HCT116 (cell line): ENCODE measurements at regions not wholly inside any gene's neighbourhood (a gene's known extent, or its start where the extent isn't known, plus 50 kb on each side); places are given as distances from the start of the nearest gene placed in this dataset.

Experiments
- ATAC-seq: fragments of 200-7000 bp; cut with Tn5 transposase; 2 replicates; pipeline ENCODE4 v1.9.1; 2020; ENCODE audit warnings: mild to moderate bottlenecking, moderate library complexity
- BruUV-seq: library from RNA; stranded (reverse); fragments of 400-500 nt; replicated peaks from 2 replicates; lab custom pipeline; 2021; lab: Mats Ljungman, UMichigan
- CTCF ChIA-PET: fragments of 300-600 bp; sonication (Branson Sonifier 250); formaldehyde crosslinking; loops from one replicate; lab custom pipeline; 2021; ENCODE audit warnings: antibody characterized with exemption; lab: Charles Lee
- POLR2A ChIA-PET: fragments of 300-600, 350-600 bp; sonication (Branson Sonifier 250); formaldehyde crosslinking; loops from one replicate; lab custom pipeline; 2021; ENCODE audit warnings: antibody characterized with exemption; lab: Charles Lee
- RAD21 ChIA-PET, 2 experiments: fragments of 300-600 bp; sonication (Branson Sonifier 250); formaldehyde crosslinking; loops; one replicate each; lab custom pipeline; 2023; ENCODE audit warnings: low total read pairs in 2 of 2; ENCODE audit not compliant: uncharacterized antibody in 2 of 2, unreplicated experiment in 2 of 2, low non-redundant PET in 1 of 2; lab: Charles Lee
- DNase-seq: peaks from one replicate; pipeline ENCODE4 v3.0.0-alpha.2; 2010; ENCODE audit warnings: low read depth, low spot score
- H2AFZ ChIP-seq: fragments of 200-600 bp; shearing (Covaris generic), sonication (generic); 2 replicates; pipeline ENCODE4 v1.6.1; 2017; ENCODE audit warnings: low read depth, mixed run types, mixed read lengths, antibody characterized with exemption, low read length; ENCODE audit not compliant: poor library complexity, severe bottlenecking
- H3K27ac ChIP-seq: 2 replicates; pipeline ENCODE4 v1.5.1; 2012; ENCODE audit warnings: low read depth, low read length
- H3K27me3 ChIP-seq: fragments of 200-600 bp; sonication (generic); 2 replicates; pipeline ENCODE4 v1.6.1; 2016; ENCODE audit warnings: mixed run types, low read length, mixed read lengths; ENCODE audit not compliant: insufficient read depth
- H3K36me3 ChIP-seq, 2 experiments: fragments of 200-500 bp in 1 of 2; fragments of 200-600 bp in 1 of 2; sonication (Bioruptor generic) in 1 of 2; sonication (generic) in 1 of 2; 2 replicates each; pipeline versions ENCODE4 v1.5.1 to v1.6.1; 2014 to 2016; ENCODE audit warnings: low read length in 2 of 2, inconsistent platforms in 1 of 2, mixed read lengths in 1 of 2, mixed run types in 1 of 2; ENCODE audit not compliant: insufficient read depth in 2 of 2, control insufficient read depth in 1 of 2
- H3K4me1 ChIP-seq, 2 experiments: fragments of 200-600 bp in 1 of 2; sonication (generic) in 1 of 2; 2 replicates each; pipeline versions ENCODE4 v1.5.1 to v1.6.1; 2012 to 2017; ENCODE audit warnings: low read length in 2 of 2, inconsistent platforms in 1 of 2, mild to moderate bottlenecking in 1 of 2, mixed read lengths in 1 of 2, mixed run types in 1 of 2, moderate library complexity in 1 of 2; ENCODE audit not compliant: insufficient read depth in 2 of 2, control insufficient read depth in 1 of 2
- H3K4me2 ChIP-seq: fragments of 200-600 bp; sonication (generic); 2 replicates; pipeline ENCODE4 v1.6.1; 2017; ENCODE audit warnings: mixed run types, low read length, mixed read lengths
- H3K4me3 ChIP-seq, 2 experiments: fragments of 200-600 bp in 1 of 2; sonication (generic) in 1 of 2; replicated peaks in 1 of 2; 2 replicates each; pipeline ENCODE4 v1.5.1; 2011 to 2016; ENCODE audit warnings: low read length in 2 of 2, control low read depth in 1 of 2, low read depth in 1 of 2, mild to moderate bottlenecking in 1 of 2, mixed read lengths in 1 of 2, mixed run types in 1 of 2
- H3K79me2 ChIP-seq: fragments of 200-600 bp; sonication (generic); 2 replicates; pipeline ENCODE4 v1.6.1; 2017; ENCODE audit warnings: mild to moderate bottlenecking, mixed run types, low read length, moderate library complexity, mixed read lengths; ENCODE audit not compliant: insufficient read depth
- H3K9ac ChIP-seq: fragments of 200-600 bp; sonication (generic); 2 replicates; pipeline ENCODE4 v1.6.1; 2016; ENCODE audit warnings: low read length, mixed read lengths
- H3K9me2 ChIP-seq: fragments of 200-600 bp; sonication (generic), shearing (Covaris generic); 2 replicates; pipeline ENCODE4 v1.6.1; 2017; ENCODE audit warnings: mixed run types, mild to moderate bottlenecking, moderate library complexity; ENCODE audit not compliant: insufficient read depth
- H3K9me3 ChIP-seq, 2 experiments: fragments of 200-500 bp in 1 of 2; fragments of 200-600 bp in 1 of 2; sonication (Bioruptor generic) in 1 of 2; sonication (generic) in 1 of 2; 2 replicates each; pipeline ENCODE4 v1.6.1; 2014 to 2017; ENCODE audit warnings: low read length in 2 of 2, mixed read lengths in 2 of 2, inconsistent platforms in 1 of 2, low read depth in 1 of 2, mild to moderate bottlenecking in 1 of 2, mixed run types in 1 of 2, moderate library complexity in 1 of 2; ENCODE audit not compliant: control insufficient read depth in 1 of 2, insufficient read depth in 1 of 2
- H4K20me1 ChIP-seq: fragments of 200-600 bp; sonication (generic), shearing (Covaris generic); 2 replicates; pipeline ENCODE4 v1.6.1; 2017; ENCODE audit warnings: mixed run types, mild to moderate bottlenecking, moderate library complexity; ENCODE audit not compliant: insufficient read depth
- ATF3 ChIP-seq: IDR thresholded peaks from 2 replicates; pipeline ENCODE4 v1.6.1; 2012
- CBX3 ChIP-seq: IDR thresholded peaks from 2 replicates; pipeline ENCODE4 v1.6.1; 2012; ENCODE audit warnings: low read depth
- CTCF ChIP-seq, 3 experiments: fragments of 200-600 bp in 1 of 3; sonication (generic) in 1 of 3; IDR thresholded peaks in 2 of 3; conservative IDR thresholded peaks in 1 of 3; 2 replicates each; pipeline ENCODE4 v1.5.1; 2012 to 2017; ENCODE audit warnings: low read depth in 2 of 3, low read length in 2 of 3, antibody characterized with exemption in 1 of 3, borderline replicate concordance in 1 of 3, control low read depth in 1 of 3, mild to moderate bottlenecking in 1 of 3, mixed read lengths in 1 of 3, mixed run types in 1 of 3, moderate library complexity in 1 of 3; ENCODE audit not compliant: insufficient read depth in 1 of 3
- EGR1 ChIP-seq: IDR thresholded peaks from 2 replicates; pipeline ENCODE4 v1.6.1; 2012; ENCODE audit warnings: low read depth
- JUND ChIP-seq: IDR thresholded peaks from 2 replicates; pipeline ENCODE4 v1.6.1; 2012
- POLR2A ChIP-seq: IDR thresholded peaks from 2 replicates; pipeline ENCODE4 v1.7.0; 2011; ENCODE audit warnings: borderline replicate concordance; ENCODE audit not compliant: insufficient read depth, insufficient read length; ENCODE audit errors: extremely low read depth
- POLR2AphosphoS5 ChIP-seq: IDR thresholded peaks from 2 replicates; pipeline ENCODE4 v1.6.1; 2011; ENCODE audit warnings: mild to moderate bottlenecking, low read depth, low read length, moderate library complexity
- SIN3A ChIP-seq: IDR thresholded peaks from 2 replicates; pipeline ENCODE4 v1.6.1; 2012; ENCODE audit warnings: low read depth
- SRF ChIP-seq: IDR thresholded peaks from 2 replicates; pipeline ENCODE4 v1.6.1; 2012; ENCODE audit warnings: low read depth
- ZBTB33 ChIP-seq: IDR thresholded peaks from 2 replicates; pipeline ENCODE4 v1.6.1; 2011; ENCODE audit warnings: mild to moderate bottlenecking, low read length, moderate library complexity; ENCODE audit not compliant: insufficient replicate concordance; ENCODE audit errors: extremely low read depth
- ZNF274 ChIP-seq: fragments of 200-500 bp; sonication (Bioruptor generic); IDR thresholded peaks from 2 replicates; pipeline ENCODE4 v1.6.1; 2014; ENCODE audit warnings: mild to moderate bottlenecking, low read depth, low read length, inconsistent platforms
- intact Hi-C: fragments of 100-400 bp; cut with micrococcal nuclease; formaldehyde crosslinking; loops from 2 replicates; pipeline ENCODE4 v1.10.0; 2022
- TF ChIP-seq, protein P1 (sequence below): IDR thresholded peaks from 2 replicates; pipeline ENCODE4 v1.6.1; 2012
- TF ChIP-seq, protein P2 (sequence below): IDR thresholded peaks from 2 replicates; pipeline ENCODE4 v1.6.1; 2012; ENCODE audit warnings: low read depth

DNA sequence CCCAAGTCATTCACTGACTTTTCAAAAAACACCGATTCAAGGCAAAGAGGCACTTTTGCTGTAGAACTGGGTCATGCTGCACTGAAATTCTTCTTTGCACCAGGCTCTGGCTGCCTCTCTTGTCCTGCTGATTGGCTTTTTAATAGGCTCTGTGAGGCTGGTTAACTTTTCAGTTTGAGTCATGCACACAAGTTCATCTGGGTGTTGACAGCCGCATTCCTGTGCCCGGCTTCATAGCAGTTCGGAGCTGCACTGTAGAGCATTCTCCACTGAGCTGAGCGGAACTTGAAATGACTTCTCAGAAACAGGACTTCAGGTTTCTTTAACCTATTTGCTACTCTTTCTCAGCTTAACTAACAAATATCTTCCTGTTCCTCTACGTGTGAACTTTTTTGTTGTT lies 978.3 kb downstream of the UQCRFS1 start:
- Histone ChIP-seq H4K20me1 (no peaks in the 10 kb centered on the region), H3K79me2 (no peaks in the 10 kb centered on the region), H3K9me2 (no peaks in the 10 kb centered on the region), H3K36me3 (no peaks in the 10 kb centered on the region), H3K27ac (no peak overlapping the region), H3K27me3 (no peaks in the 10 kb centered on the region), H3K9me3 (peaks cover 15 to 43% of the 10 kb centered on the region in 2 experiments; a peak in 2 of 4 replicates), H3K4me3 (no peak overlapping the region), H3K9ac (no peak overlapping the region), H2AFZ (no peak overlapping the region), H3K4me1 (no peaks in the 10 kb centered on the region), H3K4me2 (no peak overlapping the region)
- ATAC-seq, result no peak
- ChIA-PET RAD21 (no interaction called here), POLR2A (no interaction called here), CTCF (no interaction called here)
- TF ChIP-seq CBX3, result no peak
- no peak for TF ChIP-seq ZNF274
- no peak for TF ChIP-seq POLR2AphosphoS5
- TF ChIP-seq EGR1, result no peak
- TF ChIP-seq CTCF (IDR thresholded peaks at IDR 0.05 in 2 of 3, conservative IDR thresholded peaks at IDR 0.05 in 1 of 3; ENCODE audit: borderline replicate concordance in 1 of 3, insufficient read depth in 1 of 3, low read depth in 2 of 3, low read length in 2 of 3), result no peak
- TF ChIP-seq SIN3A, result no peak
- TF ChIP-seq ATF3, result no peak
- TF ChIP-seq, protein P1, sequence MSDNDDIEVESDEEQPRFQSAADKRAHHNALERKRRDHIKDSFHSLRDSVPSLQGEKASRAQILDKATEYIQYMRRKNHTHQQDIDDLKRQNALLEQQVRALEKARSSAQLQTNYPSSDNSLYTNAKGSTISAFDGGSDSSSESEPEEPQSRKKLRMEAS, result no peak
- no peak for DNase-seq
- no TSS peak for BruUV-seq
- intact Hi-C loops, result no loop called here

DNA sequence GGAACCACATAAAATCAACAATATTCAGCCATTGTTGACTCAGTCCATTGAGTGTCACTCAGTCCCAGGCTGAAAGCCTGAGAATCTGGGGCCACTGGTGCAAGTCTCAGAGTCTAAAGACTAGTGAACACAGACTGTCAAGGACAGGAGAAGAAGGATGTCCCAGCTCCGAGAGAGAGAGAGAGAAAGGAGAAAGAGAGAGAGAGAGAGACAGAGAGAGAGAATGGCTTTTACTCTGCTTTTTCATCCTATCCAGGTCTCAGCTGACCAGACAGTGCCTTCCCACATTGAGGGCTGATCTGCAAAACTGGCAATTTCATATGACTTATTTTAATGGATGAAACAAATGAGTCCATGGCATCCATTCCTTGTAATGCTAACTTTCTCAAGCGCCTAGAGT lies 984.1 kb downstream of the UQCRFS1 start:
- no peaks in the 10 kb centered on the region for H4K20me1 ChIP-seq
- ChIA-PET POLR2A (no interaction called here), CTCF (no interaction called here), RAD21 (no interaction called here)
- no peaks in the 10 kb centered on the region for H3K79me2 ChIP-seq
- no peak overlapping the region for H3K4me2 ChIP-seq
- no peak for ATAC-seq
- no peaks in the 10 kb centered on the region for H3K27me3 ChIP-seq
- no peaks in the 10 kb centered on the region for H3K9me2 ChIP-seq
- DNase-seq, result no peak
- intact Hi-C loops, result no loop called here
- no peaks in the 10 kb centered on the region for H3K36me3 ChIP-seq
- no peak overlapping the region for H2AFZ ChIP-seq
- H3K9me3 ChIP-seq, result peaks cover 10 to 29% of the 10 kb centered on the region in 2 experiments; a peak in 2 of 4 replicates
- H3K4me1 ChIP-seq, result no peaks in the 10 kb centered on the region
- BruUV-seq, result no TSS peak
- H3K4me3 ChIP-seq, result no peak overlapping the region
- H3K9ac ChIP-seq, result no peak overlapping the region
- no peak overlapping the region for H3K27ac ChIP-seq
- TF ChIP-seq, protein P1, result no peak
- TF ChIP-seq SIN3A, result no peak
- TF ChIP-seq, protein P2, sequence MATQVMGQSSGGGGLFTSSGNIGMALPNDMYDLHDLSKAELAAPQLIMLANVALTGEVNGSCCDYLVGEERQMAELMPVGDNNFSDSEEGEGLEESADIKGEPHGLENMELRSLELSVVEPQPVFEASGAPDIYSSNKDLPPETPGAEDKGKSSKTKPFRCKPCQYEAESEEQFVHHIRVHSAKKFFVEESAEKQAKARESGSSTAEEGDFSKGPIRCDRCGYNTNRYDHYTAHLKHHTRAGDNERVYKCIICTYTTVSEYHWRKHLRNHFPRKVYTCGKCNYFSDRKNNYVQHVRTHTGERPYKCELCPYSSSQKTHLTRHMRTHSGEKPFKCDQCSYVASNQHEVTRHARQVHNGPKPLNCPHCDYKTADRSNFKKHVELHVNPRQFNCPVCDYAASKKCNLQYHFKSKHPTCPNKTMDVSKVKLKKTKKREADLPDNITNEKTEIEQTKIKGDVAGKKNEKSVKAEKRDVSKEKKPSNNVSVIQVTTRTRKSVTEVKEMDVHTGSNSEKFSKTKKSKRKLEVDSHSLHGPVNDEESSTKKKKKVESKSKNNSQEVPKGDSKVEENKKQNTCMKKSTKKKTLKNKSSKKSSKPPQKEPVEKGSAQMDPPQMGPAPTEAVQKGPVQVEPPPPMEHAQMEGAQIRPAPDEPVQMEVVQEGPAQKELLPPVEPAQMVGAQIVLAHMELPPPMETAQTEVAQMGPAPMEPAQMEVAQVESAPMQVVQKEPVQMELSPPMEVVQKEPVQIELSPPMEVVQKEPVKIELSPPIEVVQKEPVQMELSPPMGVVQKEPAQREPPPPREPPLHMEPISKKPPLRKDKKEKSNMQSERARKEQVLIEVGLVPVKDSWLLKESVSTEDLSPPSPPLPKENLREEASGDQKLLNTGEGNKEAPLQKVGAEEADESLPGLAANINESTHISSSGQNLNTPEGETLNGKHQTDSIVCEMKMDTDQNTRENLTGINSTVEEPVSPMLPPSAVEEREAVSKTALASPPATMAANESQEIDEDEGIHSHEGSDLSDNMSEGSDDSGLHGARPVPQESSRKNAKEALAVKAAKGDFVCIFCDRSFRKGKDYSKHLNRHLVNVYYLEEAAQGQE, result no peak
- TF ChIP-seq ZBTB33, result no peak
- TF ChIP-seq JUND, result no peak
- TF ChIP-seq ZNF274, result no peak
- TF ChIP-seq POLR2A, result no peak
- no peak for TF ChIP-seq SRF
